ENCODE measurements at regions not wholly inside any gene's neighbourhood (a gene's known extent, or its start where the extent isn't known, plus 50 kb on each side); places are given as distances from the start of the nearest gene placed in this dataset.

- Histone ChIP-seq H3K4me2 (replicated peaks; ENCODE audit: low read depth, low read length, poor library complexity, severe bottlenecking) (no peak overlapping the region), H3K4me3 (ENCODE audit: control extremely low read depth in 1 of 5, extremely low read depth in 1 of 5, insufficient read depth in 1 of 5, low read depth in 2 of 5, low read length in 4 of 5) (no peak overlapping the region), H3K27ac (ENCODE audit: low read length in 2 of 2) (no peak overlapping the region), H3K79me2 (ENCODE audit: control insufficient read depth, insufficient read depth, low read length) (no peaks in the 10 kb centered on the region), H3K27me3 (replicated peaks in 1 of 4; ENCODE audit: control extremely low read depth in 1 of 4, control insufficient read depth in 3 of 4, insufficient read depth in 4 of 4, low read length in 3 of 4) (peaks cover 0 to 9% (median 0%) of the 10 kb centered on the region in 4 experiments), H3K9ac (ENCODE audit: low read length) (no peak overlapping the region), H3K9me3 (ENCODE audit: control extremely low read depth in 1 of 3, control insufficient read depth in 2 of 3, insufficient read depth in 1 of 3, low read length in 2 of 3) (no peaks in the 10 kb centered on the region), H4K20me1 (ENCODE audit: control insufficient read depth, insufficient read depth, low read length, poor library complexity, severe bottlenecking) (no peaks in the 10 kb centered on the region), H3K4me1 (ENCODE audit: control insufficient read depth in 2 of 2, insufficient read depth in 2 of 2, low read length in 2 of 2) (peaks cover 3 to 12% of the 10 kb centered on the region in 2 donors), H2AFZ (ENCODE audit: insufficient read depth, low read depth, low read length, poor library complexity, severe bottlenecking) (no peak overlapping the region), H3K36me3 (replicated peaks in 1 of 2; ENCODE audit: control extremely low read depth in 1 of 2, control insufficient read depth in 1 of 2, extremely low read depth in 1 of 2, insufficient read depth in 2 of 2, low read length in 1 of 2) (no peaks in the 10 kb centered on the region)
- no peak overlapping the region for H3K27ac Mint-ChIP-seq
- DNase-seq (no peak), ATAC-seq (ENCODE audit: low read depth) (no peak)
- TF ChIP-seq CTCF (IDR thresholded peaks at IDR 0.05) = no peak
- TF ChIP-seq EZH2 (IDR thresholded peaks at IDR 0.05; ENCODE audit: borderline replicate concordance, insufficient read depth, low read depth, low read length, poor library complexity, severe bottlenecking) = no peak
- ChIA-PET CTCF (no interaction called here), POLR2A (no interaction called here)
- intact Hi-C loops (cut with micrococcal nuclease) = no loop called here
- H3K4me1 Mint-ChIP-seq = peaks cover 16% of the 10 kb centered on the region
- H3K9me3 Mint-ChIP-seq (ENCODE audit: insufficient read depth) = no peaks in the 10 kb centered on the region
- peaks cover 9% of the 10 kb centered on the region for H3K27me3 Mint-ChIP-seq
- WGBS (ENCODE audit: insufficient coverage) = no CpG with 5 or more reads among the region's 5 CpGs
- H3K4me3 Mint-ChIP-seq = no peak overlapping the region
These were observed 208.2 kb upstream of the GRIK3 start for GRCh38 chr1:37242501-37242900.

GRCh38 chr1:37243368-37244082, 209.2 kb upstream of the GRIK3 start:
- POLR2A ChIA-PET = no interaction called here
- Mint-ChIP-seq H3K27ac (no peak overlapping the region), H3K9me3 (ENCODE audit: insufficient read depth) (no peaks in the 10 kb centered on the region), H3K27me3 (peaks cover 13% of the 10 kb centered on the region), H3K4me1 (peaks cover 6% of the 10 kb centered on the region), H3K4me3 (no peak overlapping the region)
- TF ChIP-seq CTCF (IDR thresholded peaks at IDR 0.05) = no peak
- TF ChIP-seq EZH2 (IDR thresholded peaks at IDR 0.05; ENCODE audit: borderline replicate concordance, insufficient read depth, low read depth, low read length, poor library complexity, severe bottlenecking) = no peak
- peaks cover 0 to 9% (median 0%) of the 10 kb centered on the region in 4 experiments for H3K27me3 ChIP-seq (replicated peaks in 1 of 4; ENCODE audit: control extremely low read depth in 1 of 4, control insufficient read depth in 3 of 4, insufficient read depth in 4 of 4, low read length in 3 of 4)
- no peaks in the 10 kb centered on the region for H3K79me2 ChIP-seq (ENCODE audit: control insufficient read depth, insufficient read depth, low read length)
- H3K27ac ChIP-seq (ENCODE audit: low read length in 2 of 2) = no peak overlapping the region
- H4K20me1 ChIP-seq (ENCODE audit: control insufficient read depth, insufficient read depth, low read length, poor library complexity, severe bottlenecking) = no peaks in the 10 kb centered on the region
- 76% methylated on average over 6 of the region's 12 CpGs for WGBS (ENCODE audit: insufficient coverage)
- H2AFZ ChIP-seq (ENCODE audit: insufficient read depth, low read depth, low read length, poor library complexity, severe bottlenecking) = no peak overlapping the region
- no peaks in the 10 kb centered on the region for H3K9me3 ChIP-seq (ENCODE audit: control extremely low read depth in 1 of 3, control insufficient read depth in 2 of 3, insufficient read depth in 1 of 3, low read length in 2 of 3)
- peaks cover under 1 to 4% of the 10 kb centered on the region in 2 donors for H3K4me1 ChIP-seq (ENCODE audit: control insufficient read depth in 2 of 2, insufficient read depth in 2 of 2, low read length in 2 of 2)
- H3K4me3 ChIP-seq (ENCODE audit: control extremely low read depth in 1 of 5, extremely low read depth in 1 of 5, insufficient read depth in 1 of 5, low read depth in 2 of 5, low read length in 4 of 5) = no peak overlapping the region
- no peaks in the 10 kb centered on the region for H3K36me3 ChIP-seq (replicated peaks in 1 of 2; ENCODE audit: control extremely low read depth in 1 of 2, control insufficient read depth in 1 of 2, extremely low read depth in 1 of 2, insufficient read depth in 2 of 2, low read length in 1 of 2)
- no peak for DNase-seq
- H3K4me2 ChIP-seq (replicated peaks; ENCODE audit: low read depth, low read length, poor library complexity, severe bottlenecking) = no peak overlapping the region
- no peak for ATAC-seq (ENCODE audit: low read depth)
- no peak overlapping the region for H3K9ac ChIP-seq (ENCODE audit: low read length)
- intact Hi-C loops (cut with micrococcal nuclease) = no loop called here
- CTCF ChIA-PET = no interaction called here
